ENCODE measurements at regions not wholly inside any gene's neighbourhood (a gene's known extent, or its start where the extent isn't known, plus 50 kb on each side); places are given as distances from the start of the nearest gene placed in this dataset.

- H3K4me2 ChIP-seq (ENCODE audit: control insufficient read depth, extremely low read depth, insufficient read depth, low read depth, low read length): no peak overlapping the region
- H3K27ac ChIP-seq (ENCODE audit: control insufficient read depth, insufficient read depth, low read length): no peak overlapping the region
- H2AFZ ChIP-seq (ENCODE audit: control insufficient read depth, low read length): no peak overlapping the region
- H3K36me3 ChIP-seq (ENCODE audit: control insufficient read depth in 2 of 2, extremely low read depth in 1 of 2, insufficient read depth in 2 of 2, low read length in 2 of 2): no peaks in the 10 kb centered on the region
- no peak overlapping the region for H3K9ac ChIP-seq (ENCODE audit: control insufficient read depth, extremely low read depth, insufficient read depth, low read length)
- no peak for TF ChIP-seq EZH2 (IDR thresholded peaks at IDR 0.05; ENCODE audit: low read length)
- TF ChIP-seq CTCF (optimal IDR thresholded peaks at IDR 0.05 in 1 of 3, IDR thresholded peaks at IDR 0.05 in 1 of 3, conservative IDR thresholded peaks at IDR 0.05 in 1 of 3; ENCODE audit: extremely low read depth in 1 of 3, insufficient read depth in 2 of 3, low read length in 3 of 3): no peak
- dilution Hi-C loops (cut with MboI; ENCODE audit: extremely low pct_ligation_motif_present, low sequenced_read_pairs): no loop called here
- H3K9me1 ChIP-seq (ENCODE audit: control insufficient read depth, extremely low read depth, insufficient read depth, low read length): no peaks in the 10 kb centered on the region
- H3K79me2 ChIP-seq (ENCODE audit: control insufficient read depth, insufficient read depth, low read length): no peaks in the 10 kb centered on the region
- no peaks in the 10 kb centered on the region for H3K9me3 ChIP-seq (ENCODE audit: control insufficient read depth, low read depth, low read length)
- H3K4me3 ChIP-seq (ENCODE audit: control insufficient read depth in 2 of 3, extremely low read depth in 1 of 3, insufficient read depth in 2 of 3, low read depth in 1 of 3, low read length in 3 of 3): no peak overlapping the region
- no peak for DNase-seq (ENCODE audit: low read depth, low spot score)
- no peak for FAIRE-seq
- no peaks in the 10 kb centered on the region for H3K4me1 ChIP-seq (ENCODE audit: control insufficient read depth, extremely low read depth, insufficient read depth, low read length)
- H3K27me3 ChIP-seq (ENCODE audit: control insufficient read depth, extremely low read depth, insufficient read depth, low read length): peaks cover 11% of the 10 kb centered on the region
- no peaks in the 10 kb centered on the region for H4K20me1 ChIP-seq (ENCODE audit: control insufficient read depth, extremely low read depth, insufficient read depth, low read length)
Observed at GRCh38 chr9:85417674-85418073, 324.1 kb downstream of the AGTPBP1 start.

- H2AFZ ChIP-seq (ENCODE audit: control insufficient read depth, low read length): no peak overlapping the region
- H3K27ac ChIP-seq (ENCODE audit: control insufficient read depth, insufficient read depth, low read length): no peak overlapping the region
- H3K9me1 ChIP-seq (ENCODE audit: control insufficient read depth, extremely low read depth, insufficient read depth, low read length): no peaks in the 10 kb centered on the region
- FAIRE-seq: no peak
- no peaks in the 10 kb centered on the region for H3K4me1 ChIP-seq (ENCODE audit: control insufficient read depth, extremely low read depth, insufficient read depth, low read length)
- H3K36me3 ChIP-seq (ENCODE audit: control insufficient read depth in 2 of 2, extremely low read depth in 1 of 2, insufficient read depth in 2 of 2, low read length in 2 of 2): no peaks in the 10 kb centered on the region
- peaks cover 11% of the 10 kb centered on the region for H3K27me3 ChIP-seq (ENCODE audit: control insufficient read depth, extremely low read depth, insufficient read depth, low read length)
- no peak overlapping the region for H3K4me3 ChIP-seq (ENCODE audit: control insufficient read depth in 2 of 3, extremely low read depth in 1 of 3, insufficient read depth in 2 of 3, low read depth in 1 of 3, low read length in 3 of 3)
- no peaks in the 10 kb centered on the region for H3K79me2 ChIP-seq (ENCODE audit: control insufficient read depth, insufficient read depth, low read length)
- H3K9ac ChIP-seq (ENCODE audit: control insufficient read depth, extremely low read depth, insufficient read depth, low read length): no peak overlapping the region
- H3K4me2 ChIP-seq (ENCODE audit: control insufficient read depth, extremely low read depth, insufficient read depth, low read depth, low read length): no peak overlapping the region
- no peaks in the 10 kb centered on the region for H4K20me1 ChIP-seq (ENCODE audit: control insufficient read depth, extremely low read depth, insufficient read depth, low read length)
- DNase-seq (ENCODE audit: low read depth, low spot score): no peak
- dilution Hi-C loops (cut with MboI; ENCODE audit: extremely low pct_ligation_motif_present, low sequenced_read_pairs): no loop called here
- TF ChIP-seq CTCF (optimal IDR thresholded peaks at IDR 0.05 in 1 of 3, IDR thresholded peaks at IDR 0.05 in 1 of 3, conservative IDR thresholded peaks at IDR 0.05 in 1 of 3; ENCODE audit: extremely low read depth in 1 of 3, insufficient read depth in 2 of 3, low read length in 3 of 3): no peak
- TF ChIP-seq EZH2 (IDR thresholded peaks at IDR 0.05; ENCODE audit: low read length): no peak
- no peaks in the 10 kb centered on the region for H3K9me3 ChIP-seq (ENCODE audit: control insufficient read depth, low read depth, low read length)
Observed at GRCh38 chr9:85416715-85417114, 325.0 kb downstream of the AGTPBP1 start.
